ENCODE measurements at regions not wholly inside any gene's neighbourhood (a gene's known extent, or its start where the extent isn't known, plus 50 kb on each side); places are given as distances from the start of the nearest gene placed in this dataset.

DNA sequence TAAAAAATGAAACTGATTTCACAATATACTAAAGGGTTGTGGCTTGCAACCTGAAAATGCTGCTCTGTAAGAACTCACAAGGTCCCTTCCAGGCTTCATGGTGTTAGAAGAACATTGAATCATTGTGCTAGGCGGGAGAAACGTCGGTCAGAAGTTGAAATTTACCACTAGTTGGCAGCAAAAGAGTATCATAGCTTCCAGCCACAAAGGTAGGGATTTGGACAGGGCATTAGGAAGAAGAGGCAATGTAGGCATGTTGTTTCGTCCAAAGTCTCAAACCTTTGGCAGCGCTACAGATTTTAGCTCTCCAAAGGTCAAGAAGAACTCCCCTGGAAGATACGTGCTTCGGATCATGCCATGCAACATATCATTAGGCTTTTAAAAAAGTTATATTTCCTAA, 62.5 kb upstream of the ZP4 start:
- Mint-ChIP-seq H3K9me3 (peaks cover 0 to 6% (median 0%) of the 10 kb centered on the region in 11 donors), H3K4me3 (no peak overlapping the region), H3K27ac (no peak overlapping the region), H3K27me3 (peaks cover 0 to 6% (median 0%) of the 10 kb centered on the region in 5 donors), H3K36me3 (peaks cover 0 to 3% (median 0%) of the 10 kb centered on the region in 5 donors), H3K4me1 (no peaks in the 10 kb centered on the region)
- ChIA-PET POLR2A (interaction anchor here (0.6 kb wide), 1 partner anchor 8 kb away, joined by 3 read pairs; no protein-coding TSS in a partner anchor), CTCF (no interaction called here)
- intact Hi-C loops (cut with micrococcal nuclease): no loop called here
- no peak overlapping the region for H3K27ac ChIP-seq (ENCODE audit: low read depth, low read length)
- DNase-seq (no peak), ATAC-seq (no peak)
- H3K4me3 ChIP-seq (ENCODE audit: low read length): no peak overlapping the region
- no peaks in the 10 kb centered on the region for H3K36me3 ChIP-seq (ENCODE audit: control insufficient read depth in 2 of 3, insufficient read depth in 3 of 3, low read length in 3 of 3)
- no peaks in the 10 kb centered on the region for H3K4me1 ChIP-seq (ENCODE audit: control insufficient read depth in 2 of 2, insufficient read depth in 2 of 2, low read length in 2 of 2)
- H3K9me3 ChIP-seq (ENCODE audit: control insufficient read depth in 2 of 3, low read length in 3 of 3): no peaks in the 10 kb centered on the region
- H3K27me3 ChIP-seq (ENCODE audit: control insufficient read depth in 2 of 2, insufficient read depth in 2 of 2, low read length in 2 of 2): no peaks in the 10 kb centered on the region
